ENCODE measurements at regions not wholly inside any gene's neighbourhood (a gene's known extent, or its start where the extent isn't known, plus 50 kb on each side); places are given as distances from the start of the nearest gene placed in this dataset.

- TF ChIP-seq EZH2 (IDR thresholded peaks at IDR 0.05; ENCODE audit: borderline replicate concordance, low read length): no peak
- no peak for TF ChIP-seq CTCF (IDR thresholded peaks at IDR 0.05; ENCODE audit: low read length)
These were observed 1471.1 kb upstream of the ACO1 start for GRCh38 chr9:30913331-30913730.
